GM12878 (cell line): ENCODE measurements at regions not wholly inside any gene's neighbourhood (a gene's known extent, or its start where the extent isn't known, plus 50 kb on each side); places are given as distances from the start of the nearest gene placed in this dataset.

Source experiments
- ATAC-seq: fragments of 200-7000 bp; cut with Tn5 transposase; 3 replicates; pipeline ENCODE4 v1.9.1; 2020; ENCODE audit warnings: mild to moderate bottlenecking, moderate library complexity
- BruUV-seq: library from RNA; stranded (reverse); fragments of 400-500 nt; replicated peaks from 2 replicates; lab custom pipeline; 2021; lab: Mats Ljungman, UMichigan
- CTCF ChIA-PET: fragments of 300-600 bp; sonication (Branson Sonifier 250); formaldehyde crosslinking; extraction: SDS; loops from one replicate; lab custom pipeline; 2021; ENCODE audit warnings: inconsistent platforms; lab: Yijun Ruan, JAX
- POLR2A ChIA-PET: fragments of 350-600 bp; formaldehyde crosslinking; extraction: SDS; loops from one replicate; lab custom pipeline; 2021; ENCODE audit warnings: inconsistent platforms; lab: Charles Lee
- RAD21 ChIA-PET: fragments of 300-600 bp; sonication (Branson Sonifier 250); formaldehyde crosslinking; loops from one replicate; lab custom pipeline; 2023; ENCODE audit warnings: antibody characterized with exemption; ENCODE audit not compliant: unreplicated experiment; lab: Charles Lee
- SMC1A ChIA-PET: fragments of 300-600 bp; sonication (Branson Sonifier 250); formaldehyde crosslinking; loops from one replicate; lab custom pipeline; 2023; ENCODE audit not compliant: unreplicated experiment, uncharacterized antibody; lab: Charles Lee
- DNase-seq: peaks from one replicate; pipeline ENCODE4 v3.0.0-alpha.2; 2011; ENCODE audit warnings: low read depth, low spot score
- FAIRE-seq: peaks from 3 replicates; lab custom pipeline; 2011; peaks lifted over from hg19 to GRCh38; lab: Jason Lieb, UNC
- H2AFZ ChIP-seq: 2 replicates; pipeline ENCODE4 v1.6.0; 2011; ENCODE audit warnings: low read depth, low read length, control low read depth; ENCODE audit not compliant: control insufficient read depth
- H3K27ac ChIP-seq: 2 replicates; pipeline ENCODE4 v1.5.1; 2011; ENCODE audit warnings: control low read depth; ENCODE audit not compliant: control insufficient read depth, insufficient read depth
- H3K27me3 ChIP-seq, 2 experiments: replicated peaks in 1 of 2; 2 replicates each; pipeline versions ENCODE4 v1.6.0 to v1.6.1; 2011; ENCODE audit warnings: low read length in 1 of 2; ENCODE audit not compliant: control insufficient read depth in 2 of 2, insufficient read depth in 2 of 2
- H3K36me3 ChIP-seq, 2 experiments: 2 replicates each; pipeline ENCODE4 v1.5.1; 2011; ENCODE audit warnings: low read length in 1 of 2; ENCODE audit not compliant: control insufficient read depth in 2 of 2, insufficient read depth in 2 of 2
- H3K4me1 ChIP-seq: 2 replicates; pipeline ENCODE4 v1.6.1; 2011; ENCODE audit warnings: mild to moderate bottlenecking, low read length, moderate library complexity, mixed read lengths; ENCODE audit not compliant: control insufficient read depth, insufficient read depth
- H3K4me2 ChIP-seq: 2 replicates; pipeline ENCODE4 v1.6.0; 2011; ENCODE audit warnings: control low read depth; ENCODE audit not compliant: control insufficient read depth, insufficient read depth
- H3K4me3 ChIP-seq: fragments of 200-600 bp; sonication (generic); 2 replicates; pipeline ENCODE4 v1.5.1; 2016
- H3K79me2 ChIP-seq: 2 replicates; pipeline ENCODE4 v1.6.0; 2011; ENCODE audit warnings: low read length; ENCODE audit not compliant: control insufficient read depth, insufficient read depth
- H3K9ac ChIP-seq: 2 replicates; pipeline ENCODE4 v1.8.0; 2011; ENCODE audit warnings: low read length, control low read depth, mixed read lengths; ENCODE audit not compliant: control insufficient read depth, insufficient read depth
- H3K9me3 ChIP-seq: replicated peaks from 3 replicates; pipeline ENCODE4 v1.5.1; 2011; ENCODE audit warnings: mild to moderate bottlenecking, low read length; ENCODE audit not compliant: control insufficient read depth, insufficient read depth
- H4K20me1 ChIP-seq: 2 replicates; pipeline ENCODE4 v1.6.0; 2011; ENCODE audit not compliant: control insufficient read depth, insufficient read depth
- ZBTB11 ChIP-seq: fragments of 450-650 bp; formaldehyde crosslinking; IDR thresholded peaks from 2 replicates; pipeline ENCODE4 v1.5.0; 2022; ENCODE audit warnings: mild to moderate bottlenecking, missing genetic modification characterization
- ZBTB40 ChIP-seq: fragments of 450-650 bp; IDR thresholded peaks from 2 replicates; pipeline ENCODE4 v1.6.1; 2016; ENCODE audit warnings: mild to moderate bottlenecking, moderate library complexity, borderline replicate concordance
- WGBS: methylation state at CpG from one replicate; pipeline ENCODE4 v1.1.6; 2016; ENCODE audit warnings: low lambda C conversion rate; ENCODE audit not compliant: insufficient replicate concordance, insufficient coverage; ENCODE audit errors: missing lambda C conversion rate; 5-methylcytosine and 5-hydroxymethylcytosine counted together
- in situ Hi-C: fragments of 300-500 bp; cut with MboI; formaldehyde crosslinking; loops from 9 replicates; pipeline ENCODE4 v1.14.3; 2018; ENCODE audit warnings: mixed read lengths
- intact Hi-C: fragments of 100-400 bp; cut with micrococcal nuclease; formaldehyde crosslinking; loops from one replicate; pipeline ENCODE4 v1.14.2; 2022; ENCODE audit not compliant: unreplicated experiment

GRCh38 chr20:63104312-63105181, 97.8 kb upstream of the BHLHE23 start:
- ChIA-PET SMC1A (no interaction called here), RAD21 (no interaction called here), POLR2A (interaction anchor here (0.6 kb wide), 1 partner anchor 242 kb away, joined by 3 read pairs; no protein-coding TSS in a partner anchor)
- ATAC-seq = no peak
- FAIRE-seq = no peak
- Histone ChIP-seq H3K4me2 (no peak overlapping the region), H4K20me1 (no peaks in the 10 kb centered on the region), H3K27me3 (no peaks in the 10 kb centered on the region; a peak in 1 of 4 replicates)
- BruUV-seq = no TSS peak
- TF ChIP-seq ZBTB11 (CRISPR knock-in tag) (no peak), ZBTB40 (peak; percentile 58)
- TF ChIP-seq, all 136 proteins: peak for 1
- no peaks in the 10 kb centered on the region for H3K79me2 ChIP-seq
- DNase-seq = no peak
- intact Hi-C loops (no loop called here), in situ Hi-C loops (no loop called here)
- no peak overlapping the region for H3K9ac ChIP-seq
- H3K9me3 ChIP-seq = no peaks in the 10 kb centered on the region; the same call in 2 of the 3 replicates
- H3K27ac ChIP-seq = no peak overlapping the region
- CTCF ChIA-PET = no interaction called here
- no peak overlapping the region for H2AFZ ChIP-seq
- H3K36me3 ChIP-seq = no peaks in the 10 kb centered on the region
- 0 out of 2 replicates have a peak, but pooled peaks cover 3% of the 10 kb centered on the region for H3K4me1 ChIP-seq
- WGBS = 56% methylated on average over 19 of the region's 19 CpGs
- H3K4me3 ChIP-seq = no peak overlapping the region
